ENCODE measurements at regions not wholly inside any gene's neighbourhood (a gene's known extent, or its start where the extent isn't known, plus 50 kb on each side); places are given as distances from the start of the nearest gene placed in this dataset.

GRCh38 chr11:119920666-119921387, 191.8 kb upstream of the NECTIN1 start:
- peaks cover 12% of the 10 kb centered on the region for H3K27me3 Mint-ChIP-seq
- H3K4me1 Mint-ChIP-seq: no peaks in the 10 kb centered on the region
- DNase-seq: no peak
- H3K9me3 Mint-ChIP-seq (ENCODE audit: low read depth): no peaks in the 10 kb centered on the region
- ATAC-seq: no peak
- H3K27ac Mint-ChIP-seq: no peak overlapping the region
- CTCF ChIA-PET: no interaction called here
- H3K36me3 Mint-ChIP-seq: no peaks in the 10 kb centered on the region
- no peak overlapping the region for H3K4me3 Mint-ChIP-seq

- Mint-ChIP-seq H3K4me3 (no peak overlapping the region), H3K9me3 (ENCODE audit: low read depth) (no peaks in the 10 kb centered on the region), H3K27ac (no peak overlapping the region), H3K4me1 (no peaks in the 10 kb centered on the region), H3K27me3 (peaks cover 3% of the 10 kb centered on the region), H3K36me3 (no peaks in the 10 kb centered on the region)
- ATAC-seq (no peak), DNase-seq (no peak)
- CTCF ChIA-PET: no interaction called here
Measured at GRCh38 chr11:119919656-119920055, 190.7 kb upstream of the NECTIN1 start.

GRCh38 chr11:119918347-119918746, 189.3 kb upstream of the NECTIN1 start:
- no peaks in the 10 kb centered on the region for H3K4me1 Mint-ChIP-seq
- H3K27me3 Mint-ChIP-seq: peaks cover 3% of the 10 kb centered on the region
- no peak for ATAC-seq
- CTCF ChIA-PET: no interaction called here
- H3K27ac Mint-ChIP-seq: no peak overlapping the region
- no peaks in the 10 kb centered on the region for H3K36me3 Mint-ChIP-seq
- no peak overlapping the region for H3K4me3 Mint-ChIP-seq
- DNase-seq: no peak
- H3K9me3 Mint-ChIP-seq (ENCODE audit: low read depth): no peaks in the 10 kb centered on the region

GRCh38 chr11:119916568-119916967, 187.6 kb upstream of the NECTIN1 start:
- H3K27me3 Mint-ChIP-seq: peaks cover 3% of the 10 kb centered on the region

GRCh38 chr11:119912229-119912628, 183.2 kb upstream of the NECTIN1 start:
- CTCF ChIA-PET: no interaction called here
- no peaks in the 10 kb centered on the region for H3K36me3 Mint-ChIP-seq

More at GRCh38 chr11:119916568-119916967, 187.6 kb upstream of the NECTIN1 start:
- Mint-ChIP-seq H3K9me3 (ENCODE audit: low read depth) (no peaks in the 10 kb centered on the region), H3K27ac (no peak overlapping the region), H3K4me3 (no peak overlapping the region), H3K36me3 (no peaks in the 10 kb centered on the region), H3K4me1 (no peaks in the 10 kb centered on the region)
- DNase-seq: no peak
- ATAC-seq: no peak
- CTCF ChIA-PET: no interaction called here

GRCh38 chr11:119910650-119911049, 181.7 kb upstream of the NECTIN1 start:
- Mint-ChIP-seq H3K27me3 (no peaks in the 10 kb centered on the region), H3K36me3 (no peaks in the 10 kb centered on the region), H3K27ac (no peak overlapping the region), H3K9me3 (ENCODE audit: low read depth) (no peaks in the 10 kb centered on the region), H3K4me3 (no peak overlapping the region), H3K4me1 (no peaks in the 10 kb centered on the region)
- CTCF ChIA-PET: no interaction called here
- DNase-seq: no peak
- no peak for ATAC-seq

More at GRCh38 chr11:119912229-119912628, 183.2 kb upstream of the NECTIN1 start:
- ATAC-seq: no peak
- DNase-seq: no peak
- no peak overlapping the region for H3K4me3 Mint-ChIP-seq
- H3K27ac Mint-ChIP-seq: no peak overlapping the region
- no peaks in the 10 kb centered on the region for H3K9me3 Mint-ChIP-seq (ENCODE audit: low read depth)
- no peaks in the 10 kb centered on the region for H3K27me3 Mint-ChIP-seq
- H3K4me1 Mint-ChIP-seq: no peaks in the 10 kb centered on the region

GRCh38 chr11:119910051-119910450, 181.1 kb upstream of the NECTIN1 start:
- H3K27me3 Mint-ChIP-seq: peaks cover under 1% of the 10 kb centered on the region

GRCh38 chr11:119909495-119909894, 180.5 kb upstream of the NECTIN1 start:
- Mint-ChIP-seq H3K9me3 (ENCODE audit: low read depth) (no peaks in the 10 kb centered on the region), H3K4me3 (no peak overlapping the region)
- no peak for ATAC-seq

More at GRCh38 chr11:119910051-119910450, 181.1 kb upstream of the NECTIN1 start:
- no peaks in the 10 kb centered on the region for H3K36me3 Mint-ChIP-seq
- H3K4me3 Mint-ChIP-seq: no peak overlapping the region
- DNase-seq (no peak), ATAC-seq (no peak)
- CTCF ChIA-PET: no interaction called here
- no peaks in the 10 kb centered on the region for H3K4me1 Mint-ChIP-seq
- no peak overlapping the region for H3K27ac Mint-ChIP-seq
- H3K9me3 Mint-ChIP-seq (ENCODE audit: low read depth): no peaks in the 10 kb centered on the region

GRCh38 chr11:119909077-119909476, 180.1 kb upstream of the NECTIN1 start:
- CTCF ChIA-PET: no interaction called here
- H3K27me3 Mint-ChIP-seq: peaks cover 2% of the 10 kb centered on the region
- ATAC-seq (no peak), DNase-seq (no peak)
- no peaks in the 10 kb centered on the region for H3K9me3 Mint-ChIP-seq (ENCODE audit: low read depth)
- H3K36me3 Mint-ChIP-seq: no peaks in the 10 kb centered on the region
- H3K4me3 Mint-ChIP-seq: no peak overlapping the region
- no peak overlapping the region for H3K27ac Mint-ChIP-seq
- H3K4me1 Mint-ChIP-seq: no peaks in the 10 kb centered on the region

More at GRCh38 chr11:119909495-119909894, 180.5 kb upstream of the NECTIN1 start:
- CTCF ChIA-PET: no interaction called here
- no peak for DNase-seq
- Mint-ChIP-seq H3K27ac (no peak overlapping the region), H3K4me1 (no peaks in the 10 kb centered on the region), H3K36me3 (no peaks in the 10 kb centered on the region), H3K27me3 (peaks cover 2% of the 10 kb centered on the region)

- Mint-ChIP-seq H3K9me3 (ENCODE audit: low read depth) (no peaks in the 10 kb centered on the region), H3K4me3 (no peak overlapping the region), H3K36me3 (no peaks in the 10 kb centered on the region), H3K27ac (no peak overlapping the region), H3K27me3 (peaks cover 2% of the 10 kb centered on the region), H3K4me1 (no peaks in the 10 kb centered on the region)
- no peak for DNase-seq
- no peak for ATAC-seq
- CTCF ChIA-PET: no interaction called here
Measured at GRCh38 chr11:119908573-119908904, 179.5 kb upstream of the NECTIN1 start.

GRCh38 chr11:119907878-119908572, 179.0 kb upstream of the NECTIN1 start:
- no peak for ATAC-seq
- H3K36me3 Mint-ChIP-seq: no peaks in the 10 kb centered on the region
- no peaks in the 10 kb centered on the region for H3K9me3 Mint-ChIP-seq (ENCODE audit: low read depth)
- DNase-seq: no peak
- peaks cover 2% of the 10 kb centered on the region for H3K27me3 Mint-ChIP-seq
- H3K4me3 Mint-ChIP-seq: no peak overlapping the region
- H3K4me1 Mint-ChIP-seq: no peaks in the 10 kb centered on the region
- CTCF ChIA-PET: no interaction called here
- no peak overlapping the region for H3K27ac Mint-ChIP-seq

- H3K27me3 Mint-ChIP-seq: peaks cover 5% of the 10 kb centered on the region
- ATAC-seq: no peak
- H3K27ac Mint-ChIP-seq: no peak overlapping the region
- H3K36me3 Mint-ChIP-seq: no peaks in the 10 kb centered on the region
- H3K4me1 Mint-ChIP-seq: no peaks in the 10 kb centered on the region
- CTCF ChIA-PET: no interaction called here
- no peak for DNase-seq
- no peak overlapping the region for H3K4me3 Mint-ChIP-seq
- no peaks in the 10 kb centered on the region for H3K9me3 Mint-ChIP-seq (ENCODE audit: low read depth)
Measured at GRCh38 chr11:119907122-119907851, 178.3 kb upstream of the NECTIN1 start.

GRCh38 chr11:119906376-119906775, 177.4 kb upstream of the NECTIN1 start:
- peaks cover 5% of the 10 kb centered on the region for H3K27me3 Mint-ChIP-seq
- no peaks in the 10 kb centered on the region for H3K36me3 Mint-ChIP-seq
- CTCF ChIA-PET: no interaction called here
- ATAC-seq (no peak), DNase-seq (no peak)
- no peak overlapping the region for H3K4me3 Mint-ChIP-seq
- H3K27ac Mint-ChIP-seq: no peak overlapping the region
- no peaks in the 10 kb centered on the region for H3K9me3 Mint-ChIP-seq (ENCODE audit: low read depth)
- no peaks in the 10 kb centered on the region for H3K4me1 Mint-ChIP-seq

- peaks cover 7% of the 10 kb centered on the region for H3K27me3 Mint-ChIP-seq
- no peaks in the 10 kb centered on the region for H3K4me1 Mint-ChIP-seq
- CTCF ChIA-PET: no interaction called here
Measured at GRCh38 chr11:119905162-119905561, 176.2 kb upstream of the NECTIN1 start.

More at GRCh38 chr11:119905162-119905561, 176.2 kb upstream of the NECTIN1 start:
- Mint-ChIP-seq H3K36me3 (no peaks in the 10 kb centered on the region), H3K4me3 (no peak overlapping the region), H3K27ac (no peak overlapping the region), H3K9me3 (ENCODE audit: low read depth) (no peaks in the 10 kb centered on the region)
- no peak for ATAC-seq
- DNase-seq: no peak

Measured in activated CD8-positive, alpha-beta memory T cell treated with anti-CD3 and anti-CD28 coated beads, Interleukin-2, amount 10 ng/mL, durations not matched to agents 7 days and 5 days (primary cell).